ENCODE measurements at regions not wholly inside any gene's neighbourhood (a gene's known extent, or its start where the extent isn't known, plus 50 kb on each side); places are given as distances from the start of the nearest gene placed in this dataset.

- H3K36me3 ChIP-seq (ENCODE audit: insufficient read depth in 1 of 2, low read depth in 1 of 2) = no peaks in the 10 kb centered on the region
- 91 to 97% (median 94%) methylated on average over 3 of the region's 3 CpGs for WGBS, 3 donors
- no peak overlapping the region for H3K27ac ChIP-seq
- ATAC-seq = no peak
- H3K4me1 ChIP-seq = no peaks in the 10 kb centered on the region
- no peaks in the 10 kb centered on the region for H3K9me3 ChIP-seq
- H3K27me3 ChIP-seq (ENCODE audit: insufficient read depth in 3 of 3, low read length in 2 of 3) = no peaks in the 10 kb centered on the region
- no peak overlapping the region for H3K4me3 ChIP-seq
- no peak for DNase-seq
- TF ChIP-seq CTCF (IDR thresholded peaks at IDR 0.05) = no peak
- intact Hi-C loops (cut with DNase I) = no loop called here
Measured at GRCh38 chr2:228263156-228263555, 81.7 kb upstream of the SPHKAP start.

GRCh38 chr2:228261546-228261945 is 80.1 kb upstream of the SPHKAP start:
- Histone ChIP-seq H3K27me3 (ENCODE audit: insufficient read depth in 3 of 3, low read length in 2 of 3) (no peaks in the 10 kb centered on the region), H3K36me3 (ENCODE audit: insufficient read depth in 1 of 2, low read depth in 1 of 2) (no peaks in the 10 kb centered on the region), H3K27ac (no peak overlapping the region), H3K4me1 (no peaks in the 10 kb centered on the region), H3K4me3 (no peak overlapping the region), H3K9me3 (no peaks in the 10 kb centered on the region)
- no peak for TF ChIP-seq CTCF (IDR thresholded peaks at IDR 0.05)
- DNase-seq (no peak), ATAC-seq (no peak)
- WGBS, 3 donors = 82 to 87% (median 82%) methylated on average over 7 of the region's 7 CpGs
- intact Hi-C loops (cut with DNase I) = no loop called here

- ATAC-seq (no peak), DNase-seq (no peak)
- no peak for TF ChIP-seq CTCF (IDR thresholded peaks at IDR 0.05)
- H3K4me3 ChIP-seq = no peak overlapping the region
- intact Hi-C loops (cut with DNase I) = no loop called here
- H3K27ac ChIP-seq = no peak overlapping the region
- H3K9me3 ChIP-seq = no peaks in the 10 kb centered on the region
- no peaks in the 10 kb centered on the region for H3K4me1 ChIP-seq
- no peaks in the 10 kb centered on the region for H3K27me3 ChIP-seq (ENCODE audit: insufficient read depth in 3 of 3, low read length in 2 of 3)
- no peaks in the 10 kb centered on the region for H3K36me3 ChIP-seq (ENCODE audit: insufficient read depth in 1 of 2, low read depth in 1 of 2)
Measured at GRCh38 chr2:228257379-228257778, 75.9 kb upstream of the SPHKAP start.

GRCh38 chr2:228253752-228254151 is 72.3 kb upstream of the SPHKAP start:
- ATAC-seq = no peak
- H3K27ac ChIP-seq = no peak overlapping the region
- TF ChIP-seq CTCF (IDR thresholded peaks at IDR 0.05) = no peak
- no peak overlapping the region for H3K4me3 ChIP-seq
- DNase-seq = no peak
- H3K9me3 ChIP-seq = no peaks in the 10 kb centered on the region
- intact Hi-C loops (cut with DNase I) = no loop called here
- H3K4me1 ChIP-seq = no peaks in the 10 kb centered on the region
- no peaks in the 10 kb centered on the region for H3K36me3 ChIP-seq (ENCODE audit: insufficient read depth in 1 of 2, low read depth in 1 of 2)
- WGBS, 3 donors = 59 to 70% (median 65%) methylated on average over 2 of the region's 2 CpGs
- no peaks in the 10 kb centered on the region for H3K27me3 ChIP-seq (ENCODE audit: insufficient read depth in 3 of 3, low read length in 2 of 3)

GRCh38 chr2:228247335-228247734 is 65.8 kb upstream of the SPHKAP start:
- ATAC-seq (no peak), DNase-seq (no peak)
- Histone ChIP-seq H3K36me3 (ENCODE audit: insufficient read depth in 1 of 2, low read depth in 1 of 2) (no peaks in the 10 kb centered on the region), H3K27me3 (ENCODE audit: insufficient read depth in 3 of 3, low read length in 2 of 3) (no peaks in the 10 kb centered on the region), H3K27ac (no peak overlapping the region), H3K4me1 (no peaks in the 10 kb centered on the region), H3K4me3 (no peak overlapping the region), H3K9me3 (no peaks in the 10 kb centered on the region)
- WGBS, 3 donors = 88 to 89% (median 89%) methylated on average over 2 of the region's 2 CpGs
- TF ChIP-seq CTCF (IDR thresholded peaks at IDR 0.05) = no peak
- intact Hi-C loops (cut with DNase I) = no loop called here

All from psoas muscle (tissue), 7 donors.